Mesenteric fat pad (tissue), 1 donor: ENCODE measurements at regions not wholly inside any gene's neighbourhood (a gene's known extent, or its start where the extent isn't known, plus 50 kb on each side); places are given as distances from the start of the nearest gene placed in this dataset.

Source experiments
- DNase-seq: peaks from one replicate; pipeline ENCODE4 v3.0.0-alpha.2; 2020; ENCODE audit warnings: low spot score
- donor health status: DM: yes; HTN: yes; CAD: no.

GRCh38 chr11:29959488-29959887 is 57.3 kb downstream of the KCNA4 start:
- DNase-seq: no peak

GRCh38 chr11:29957431-29957830 is 59.4 kb downstream of the KCNA4 start:
- DNase-seq: no peak

GRCh38 chr11:29956076-29956556 is 60.7 kb downstream of the KCNA4 start:
- no peak for DNase-seq

- no peak for DNase-seq
These were observed 73.5 kb downstream of the KCNA4 start for GRCh38 chr11:29943347-29943746.

- DNase-seq: no peak
These were observed 79.3 kb downstream of the KCNA4 start for GRCh38 chr11:29937526-29937925.

- no peak for DNase-seq
These were observed 82.7 kb downstream of the KCNA4 start for GRCh38 chr11:29934115-29934638.

- DNase-seq: no peak
These were observed 100.8 kb downstream of the KCNA4 start for GRCh38 chr11:29916040-29916439.

- no peak for DNase-seq
These were observed 102.5 kb downstream of the KCNA4 start for GRCh38 chr11:29914203-29914930.

- DNase-seq: no peak
These were observed 103.5 kb downstream of the KCNA4 start for GRCh38 chr11:29913352-29913751.

- no peak for DNase-seq
These were observed 116.4 kb downstream of the KCNA4 start for GRCh38 chr11:29900382-29900781.

- DNase-seq: no peak
These were observed 137.3 kb downstream of the KCNA4 start for GRCh38 chr11:29879560-29879959.

GRCh38 chr11:29876192-29876591 is 140.6 kb downstream of the KCNA4 start:
- DNase-seq: no peak

GRCh38 chr11:29847219-29847618 is 169.6 kb downstream of the KCNA4 start:
- no peak for DNase-seq

- DNase-seq: no peak
These were observed 172.0 kb downstream of the KCNA4 start for GRCh38 chr11:29844701-29845379.

GRCh38 chr11:29844031-29844430 is 172.8 kb downstream of the KCNA4 start:
- no peak for DNase-seq

- DNase-seq: no peak
These were observed 174.8 kb downstream of the KCNA4 start for GRCh38 chr11:29842061-29842460.

- no peak for DNase-seq
These were observed 190.0 kb downstream of the KCNA4 start for GRCh38 chr11:29826878-29827277.

GRCh38 chr11:29816359-29816758 is 200.5 kb downstream of the KCNA4 start:
- no peak for DNase-seq

GRCh38 chr11:29809121-29809520 is 207.7 kb downstream of the KCNA4 start:
- no peak for DNase-seq

- no peak for DNase-seq
These were observed 214.3 kb downstream of the KCNA4 start for GRCh38 chr11:29802522-29802921.

GRCh38 chr11:29801561-29801960 is 215.3 kb downstream of the KCNA4 start:
- no peak for DNase-seq

- no peak for DNase-seq
These were observed 230.7 kb downstream of the KCNA4 start for GRCh38 chr11:29786092-29786491.

- no peak for DNase-seq
These were observed 233.3 kb downstream of the KCNA4 start for GRCh38 chr11:29783506-29783905.
